ENCODE measurements at regions not wholly inside any gene's neighbourhood (a gene's known extent, or its start where the extent isn't known, plus 50 kb on each side); places are given as distances from the start of the nearest gene placed in this dataset.
"Not testable (repeated sequence)": the region's sequence is repeated elsewhere in the genome, so short reads cannot be mapped to it uniquely, and the experiment has no call there.

DNA sequence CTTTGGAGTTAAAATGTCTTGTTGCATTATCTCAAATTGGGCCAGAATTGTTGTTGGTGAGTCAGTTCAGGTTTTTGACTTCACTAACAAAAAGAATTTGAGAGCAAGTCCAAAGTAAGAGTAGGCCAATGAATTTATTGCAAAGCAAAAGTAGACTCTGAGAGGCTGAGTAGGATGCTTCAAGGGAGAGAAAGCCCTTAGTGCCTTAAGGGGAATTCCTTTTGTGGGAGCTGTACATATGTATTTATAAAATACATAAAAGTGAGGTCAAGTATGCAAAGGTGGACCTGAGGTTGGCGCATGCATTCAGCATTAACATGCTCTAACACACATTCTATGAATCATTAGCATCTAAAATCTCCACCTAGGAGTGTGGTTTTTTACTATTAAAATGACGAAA, 565.4 kb downstream of the GRXCR1 start:
- no peak for DNase-seq

- no peak for DNase-seq
Observed at GRCh38 chr4:43458293-43458692, 565.8 kb downstream of the GRXCR1 start.

GRCh38 chr4:43471950-43472349, 579.4 kb downstream of the GRXCR1 start:
- no peak for DNase-seq

DNA sequence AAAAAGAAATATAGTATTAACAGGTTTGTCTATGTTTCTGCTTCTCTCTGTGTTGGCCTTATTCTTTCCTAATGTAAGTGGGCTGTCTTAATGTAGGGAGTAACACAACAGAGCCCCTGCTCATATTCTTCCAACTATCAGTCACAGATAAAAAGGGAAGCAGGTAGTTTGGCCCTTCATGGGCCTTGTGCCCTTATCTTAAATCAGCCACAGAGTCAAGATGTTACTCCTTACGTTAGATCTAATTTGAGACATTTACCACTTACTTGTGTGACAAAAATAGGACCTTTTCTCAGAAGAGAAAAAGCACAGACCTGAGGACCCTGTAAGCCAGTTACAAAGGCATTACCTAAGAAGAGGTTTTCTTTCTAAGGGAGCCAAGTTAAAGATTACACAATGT, 589.0 kb downstream of the GRXCR1 start:
- no peak for DNase-seq

- DNase-seq: no peak
Observed at GRCh38 chr4:43485196-43485595, 592.7 kb downstream of the GRXCR1 start.

DNA sequence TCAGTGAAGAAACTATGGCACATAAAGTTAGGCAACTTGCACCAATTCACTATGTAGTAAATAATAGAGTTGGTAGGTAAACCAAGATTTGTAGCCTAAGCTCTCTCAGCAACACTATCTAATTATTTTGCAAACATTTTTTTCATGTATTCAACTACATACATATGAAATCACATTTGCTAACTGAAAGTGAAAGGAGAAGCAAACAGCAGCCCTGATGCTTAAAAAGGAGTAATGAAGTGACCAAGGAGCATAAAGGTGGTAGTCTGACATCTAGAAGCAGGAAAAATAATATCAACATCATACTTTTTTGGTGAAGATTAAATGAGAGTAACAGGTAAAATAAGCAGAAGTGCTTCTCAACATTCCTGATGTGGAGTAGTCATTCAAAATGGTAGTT, 603.7 kb downstream of the GRXCR1 start:
- DNase-seq: no peak

DNA sequence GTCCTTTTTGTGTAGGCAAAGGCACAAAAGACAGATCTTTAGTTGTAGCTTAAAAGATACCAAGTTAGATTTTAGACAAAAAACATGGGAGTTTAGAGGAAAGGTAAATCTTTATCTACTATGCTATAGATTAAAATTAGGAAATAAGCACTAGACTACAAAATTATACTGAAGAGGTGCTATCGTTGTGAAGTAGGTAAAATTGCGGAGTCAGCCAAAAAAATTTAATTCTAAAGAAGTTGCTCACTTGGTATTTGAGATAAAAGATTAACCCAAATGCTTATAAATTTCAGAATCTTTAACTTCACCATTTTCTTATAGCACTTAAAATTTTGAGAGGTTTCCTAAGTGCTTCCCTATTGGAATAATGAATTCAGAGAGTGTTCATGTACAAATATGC, 604.1 kb downstream of the GRXCR1 start:
- no peak for DNase-seq

GRCh38 chr4:43505823-43506222, 613.3 kb downstream of the GRXCR1 start:
- not testable (repeated sequence) for DNase-seq

GRCh38 chr4:43512253-43512652, 619.7 kb downstream of the GRXCR1 start:
- DNase-seq: no peak

DNA sequence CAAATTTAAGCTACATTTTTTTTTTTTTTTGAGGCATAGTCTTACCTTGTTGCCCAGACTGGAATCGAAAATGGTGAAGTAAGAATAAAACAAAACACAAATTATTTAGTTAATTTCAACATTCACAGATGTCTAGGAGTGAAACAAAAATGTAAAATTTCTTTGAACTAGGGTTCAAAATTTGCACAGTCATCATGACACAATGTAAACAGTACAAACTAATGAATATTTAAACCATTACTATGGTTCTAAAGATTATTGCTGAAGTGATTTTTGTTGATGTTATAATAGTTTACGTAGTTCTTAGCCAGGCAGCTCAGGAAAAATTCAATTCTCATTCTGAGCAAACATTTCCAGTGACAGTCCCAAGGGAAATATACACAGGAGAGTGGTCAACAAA, 633.1 kb downstream of the GRXCR1 start:
- no peak for DNase-seq

- DNase-seq: no peak
Observed at GRCh38 chr4:43547561-43547960, 655.0 kb downstream of the GRXCR1 start.

DNA sequence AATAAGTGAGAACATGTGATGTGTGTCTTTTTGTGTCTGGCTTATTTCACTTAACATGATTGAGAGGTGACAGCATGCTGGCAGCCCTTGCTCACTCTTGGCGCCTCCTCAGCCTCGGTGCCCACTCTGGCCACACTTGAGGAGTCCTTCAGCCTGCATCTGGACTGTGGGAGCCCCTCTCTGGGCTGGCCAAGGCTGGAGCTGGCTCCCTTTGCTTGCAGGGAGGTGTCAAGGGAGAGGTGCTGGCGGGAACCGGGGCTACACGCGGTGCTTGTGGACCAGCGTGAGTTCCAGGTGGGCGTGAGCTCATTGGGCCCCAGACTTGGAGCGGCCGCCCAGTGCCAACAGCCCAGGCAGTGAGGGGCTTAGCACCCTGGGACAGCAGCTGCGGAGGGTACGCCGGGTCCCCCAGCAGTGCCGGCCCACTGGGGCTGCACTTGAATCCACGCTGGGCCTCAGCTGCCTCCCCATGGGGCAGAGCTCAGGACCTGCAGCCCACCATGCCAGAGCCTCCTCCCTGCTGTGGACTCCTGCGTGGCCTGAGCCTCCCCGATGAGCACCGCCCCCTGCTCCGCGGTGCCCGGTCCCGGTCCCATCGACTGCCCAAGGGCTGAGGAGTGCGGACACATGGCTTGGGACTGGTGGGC, 658.6 kb downstream of the GRXCR1 start:
- no peak for DNase-seq

GRCh38 chr4:43556262-43556661, 663.7 kb downstream of the GRXCR1 start:
- DNase-seq: no peak

- DNase-seq: no peak
Observed at GRCh38 chr4:43560047-43560446, 667.5 kb downstream of the GRXCR1 start.

DNA sequence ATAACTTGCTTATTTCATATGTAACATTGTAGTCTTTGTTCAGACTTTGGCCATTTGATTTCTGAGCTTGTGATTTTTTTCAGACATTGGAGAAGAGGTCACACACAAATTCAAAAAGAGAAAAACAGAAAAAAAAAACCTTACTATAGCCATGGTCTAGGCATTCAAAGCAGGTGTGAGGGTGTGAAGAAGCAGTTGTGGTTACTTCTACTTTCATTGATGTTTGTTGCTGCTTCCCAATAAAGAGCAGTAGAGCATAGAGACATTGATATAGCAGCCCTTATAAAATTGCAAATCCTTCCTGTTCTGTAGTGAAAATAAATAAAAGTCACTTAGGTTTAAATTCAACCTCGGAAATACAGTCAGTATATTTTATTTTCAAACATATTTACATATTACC, 671.6 kb downstream of the GRXCR1 start:
- DNase-seq: no peak

DNA sequence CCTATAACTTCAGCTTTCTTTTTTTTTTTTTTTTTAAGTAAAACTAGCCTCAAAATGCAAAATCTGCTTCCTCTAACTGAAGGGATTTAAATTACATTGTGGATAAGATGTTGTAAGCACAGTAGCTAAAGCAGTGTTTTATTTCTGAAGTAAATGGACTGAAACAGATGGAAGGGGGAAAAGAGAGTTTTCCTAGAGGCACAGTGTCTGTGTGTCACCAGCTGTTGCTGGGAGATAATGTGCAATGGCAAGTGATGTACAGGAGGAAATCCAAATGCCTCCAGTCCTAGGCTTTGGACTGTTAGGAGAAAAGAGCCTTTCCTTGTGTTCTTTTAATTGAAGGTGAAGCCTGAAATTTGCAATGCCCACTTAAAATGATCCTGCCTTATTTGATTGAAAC, 672.1 kb downstream of the GRXCR1 start:
- no peak for DNase-seq

DNA sequence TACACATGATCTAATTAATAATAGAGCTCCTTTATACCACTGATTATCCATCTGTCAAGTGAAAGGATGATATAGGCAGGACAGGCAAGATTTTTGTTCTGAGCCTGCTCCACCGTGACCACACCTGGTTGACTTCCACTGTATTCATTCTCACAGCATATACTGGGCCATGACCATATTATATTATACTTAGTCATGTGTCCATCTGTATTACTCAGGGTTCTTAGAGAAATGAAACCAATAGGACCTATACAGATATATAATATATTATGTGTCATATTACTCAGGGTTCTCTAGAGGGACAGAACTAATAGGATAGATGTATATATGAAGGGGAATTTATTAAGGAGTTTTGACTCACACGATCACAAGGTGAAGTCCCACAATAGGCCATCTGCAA, 675.1 kb downstream of the GRXCR1 start:
- no peak for DNase-seq

DNA sequence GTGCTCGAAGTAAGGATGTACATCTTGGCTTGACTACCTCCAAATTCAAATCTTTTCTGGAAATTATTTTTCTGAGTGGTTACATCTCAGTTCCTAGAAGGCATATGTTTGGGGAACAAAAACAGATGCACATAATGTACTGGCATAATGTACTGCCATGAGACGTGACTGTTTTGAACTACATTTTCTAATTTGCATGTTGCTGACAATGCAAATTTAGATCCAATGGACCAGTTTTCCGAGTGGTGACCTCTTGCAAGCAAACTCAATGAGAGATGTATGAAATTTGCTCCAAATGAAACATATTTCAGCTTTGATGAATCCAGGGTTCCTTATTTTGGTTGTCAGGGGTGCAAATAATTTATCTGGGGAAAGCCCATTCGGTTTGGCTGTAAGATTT, 694.3 kb downstream of the GRXCR1 start:
- no peak for DNase-seq

- DNase-seq: no peak
Observed at GRCh38 chr4:43587758-43588157, 695.2 kb downstream of the GRXCR1 start.

GRCh38 chr4:43607400-43607799, 714.9 kb downstream of the GRXCR1 start:
- DNase-seq: no peak

GRCh38 chr4:43607827-43608461, 715.4 kb downstream of the GRXCR1 start:
- DNase-seq: no peak

DNA sequence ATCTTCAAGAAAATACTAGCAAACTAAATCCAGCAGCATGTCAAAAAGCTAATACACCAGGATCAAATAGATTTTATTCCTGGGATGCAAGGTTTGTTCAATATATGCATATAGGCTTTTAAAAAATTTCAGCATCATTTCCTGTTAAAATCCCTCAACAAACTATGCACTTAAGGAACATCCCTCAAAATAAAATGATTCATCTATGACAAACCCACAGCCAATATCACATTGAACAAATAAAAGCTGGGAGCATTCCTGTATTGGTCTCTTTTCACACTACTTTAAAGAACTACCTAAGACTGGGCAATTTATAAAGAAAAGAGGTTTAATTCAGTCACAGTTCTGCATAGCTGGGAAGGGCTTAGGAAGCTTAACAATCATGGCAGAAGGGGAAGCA, 726.7 kb downstream of the GRXCR1 start:
- DNase-seq: no peak

DNA sequence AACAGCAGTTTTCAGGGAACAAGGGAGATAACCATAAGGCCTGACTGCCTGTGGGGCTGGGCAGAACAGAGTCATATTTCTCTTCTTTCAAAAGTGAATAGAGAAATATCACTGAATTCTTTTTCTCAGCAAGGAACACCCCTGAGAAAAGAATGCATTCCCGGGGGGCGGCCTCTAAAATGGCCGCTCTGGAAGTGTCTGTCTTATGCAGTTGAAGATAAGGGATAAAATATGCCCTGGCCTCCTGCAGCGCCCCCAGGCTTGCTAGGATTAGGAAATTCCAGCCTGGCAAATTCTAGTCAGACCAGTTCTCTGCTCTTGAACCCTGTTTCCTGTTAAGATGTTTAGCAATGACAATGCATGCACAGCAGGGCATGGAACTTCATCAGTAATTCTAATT, 745.4 kb downstream of the GRXCR1 start:
- DNase-seq: not testable (repeated sequence)

GRCh38 chr4:43651991-43652390, 759.5 kb downstream of the GRXCR1 start:
- DNase-seq: no peak

GRCh38 chr4:43659547-43659946, 767.0 kb downstream of the GRXCR1 start:
- DNase-seq: not testable (repeated sequence)
